ENCODE measurements at regions not wholly inside any gene's neighbourhood (a gene's known extent, or its start where the extent isn't known, plus 50 kb on each side); places are given as distances from the start of the nearest gene placed in this dataset.
"Not testable (repeated sequence)": the region's sequence is repeated elsewhere in the genome, so short reads cannot be mapped to it uniquely, and the experiment has no call there.

- no peak for DNase-seq
Observed at GRCh38 chr17:20916383-20916782, 126.4 kb downstream of the USP22 start.

- DNase-seq: not testable (repeated sequence)
Observed at GRCh38 chr17:20917610-20918306, 125.1 kb downstream of the USP22 start.

DNA sequence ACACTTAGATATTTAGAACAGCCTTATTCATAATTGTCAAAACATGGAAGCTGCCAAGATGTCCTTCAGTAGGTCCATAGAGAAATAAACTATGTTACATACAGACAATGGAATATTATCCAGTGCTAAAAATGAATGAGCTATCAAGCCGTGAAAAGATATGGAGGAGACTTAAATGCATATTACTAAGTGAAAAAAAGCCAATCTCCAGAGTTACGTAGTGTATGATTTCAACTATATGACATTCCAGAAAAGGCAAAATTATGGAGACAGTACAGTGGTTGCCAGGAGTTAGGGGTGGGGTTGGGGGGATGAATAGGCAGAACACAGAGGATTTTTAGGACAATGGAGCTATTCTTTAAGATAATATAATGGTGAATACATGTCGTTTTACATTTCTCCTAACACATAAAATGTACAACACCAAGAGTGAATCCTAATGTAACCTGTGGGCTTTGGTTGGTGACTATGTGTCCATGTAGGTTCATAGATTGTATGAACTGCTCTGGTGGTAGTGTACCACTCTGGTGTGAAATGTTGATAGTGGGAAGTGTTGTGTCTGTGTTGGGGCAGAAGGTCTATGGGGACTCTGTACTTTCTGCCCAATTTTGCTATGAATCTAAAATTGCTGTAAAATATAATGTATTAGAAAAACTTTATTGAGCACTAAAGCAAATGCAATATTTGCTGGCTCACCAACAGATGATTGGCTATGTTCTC, 122.6 kb downstream of the USP22 start:
- DNase-seq: no peak

DNA sequence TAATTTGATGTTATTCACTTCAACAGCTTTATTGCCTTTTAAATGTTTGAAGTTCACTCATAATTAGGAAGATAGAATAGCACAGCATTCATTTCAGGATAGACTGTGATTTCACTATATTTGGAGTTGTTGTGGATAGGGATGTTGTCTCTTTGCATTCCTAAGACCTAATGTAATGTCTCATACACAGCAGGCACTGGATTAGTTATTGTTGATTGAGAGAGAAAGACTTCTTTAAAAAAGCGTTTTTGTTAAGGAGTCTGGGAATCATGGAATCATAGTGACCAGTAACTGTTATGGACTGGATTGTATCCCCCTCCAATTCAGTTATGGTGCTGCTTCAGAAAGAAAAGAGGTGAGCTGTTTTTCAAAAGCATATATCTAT, 122.0 kb downstream of the USP22 start:
- DNase-seq: no peak

- DNase-seq: no peak
Observed at GRCh38 chr17:20922128-20922670, 120.6 kb downstream of the USP22 start.

DNA sequence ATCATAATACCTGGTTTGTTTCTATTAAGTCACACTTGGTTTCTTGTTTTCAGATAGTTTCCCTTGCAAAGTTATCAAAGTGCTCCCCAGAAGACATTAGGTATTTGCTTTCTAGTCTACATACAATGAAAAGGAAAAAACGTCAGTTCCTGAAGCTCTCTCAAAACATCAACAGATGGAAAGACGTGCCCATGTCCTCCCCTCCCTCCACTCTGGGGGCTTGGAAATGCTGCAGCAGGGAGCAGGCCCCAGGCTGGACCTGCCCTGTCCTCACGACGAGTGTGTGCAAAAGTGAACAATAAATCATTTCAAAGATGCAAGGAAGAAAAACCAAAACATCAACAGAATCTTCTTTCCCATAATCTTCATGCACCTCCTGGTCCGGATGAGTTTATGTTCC, 118.5 kb downstream of the USP22 start:
- no peak for DNase-seq

GRCh38 chr17:20925091-20925490, 117.7 kb downstream of the USP22 start:
- DNase-seq: no peak

DNA sequence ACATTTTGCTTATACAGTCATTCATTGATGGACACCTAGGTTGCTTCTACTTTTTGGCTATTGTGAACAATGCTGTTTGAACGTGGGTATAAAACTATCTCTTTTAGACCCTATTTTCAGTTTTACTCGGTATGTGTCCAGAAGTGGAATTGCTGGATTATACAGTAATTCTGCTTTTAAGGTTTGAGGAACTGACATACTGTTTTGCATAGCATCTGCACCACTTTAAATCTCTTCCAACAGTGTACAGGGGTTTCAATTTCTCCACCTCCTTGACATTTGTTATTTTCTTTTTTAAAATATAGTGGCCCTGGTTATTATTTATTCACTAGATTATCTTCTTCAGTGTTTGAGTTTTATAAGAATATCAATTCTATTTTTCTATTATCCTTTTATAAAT, 116.9 kb downstream of the USP22 start:
- DNase-seq: no peak

- no peak for DNase-seq
Observed at GRCh38 chr17:20926532-20926931, 116.3 kb downstream of the USP22 start.

DNA sequence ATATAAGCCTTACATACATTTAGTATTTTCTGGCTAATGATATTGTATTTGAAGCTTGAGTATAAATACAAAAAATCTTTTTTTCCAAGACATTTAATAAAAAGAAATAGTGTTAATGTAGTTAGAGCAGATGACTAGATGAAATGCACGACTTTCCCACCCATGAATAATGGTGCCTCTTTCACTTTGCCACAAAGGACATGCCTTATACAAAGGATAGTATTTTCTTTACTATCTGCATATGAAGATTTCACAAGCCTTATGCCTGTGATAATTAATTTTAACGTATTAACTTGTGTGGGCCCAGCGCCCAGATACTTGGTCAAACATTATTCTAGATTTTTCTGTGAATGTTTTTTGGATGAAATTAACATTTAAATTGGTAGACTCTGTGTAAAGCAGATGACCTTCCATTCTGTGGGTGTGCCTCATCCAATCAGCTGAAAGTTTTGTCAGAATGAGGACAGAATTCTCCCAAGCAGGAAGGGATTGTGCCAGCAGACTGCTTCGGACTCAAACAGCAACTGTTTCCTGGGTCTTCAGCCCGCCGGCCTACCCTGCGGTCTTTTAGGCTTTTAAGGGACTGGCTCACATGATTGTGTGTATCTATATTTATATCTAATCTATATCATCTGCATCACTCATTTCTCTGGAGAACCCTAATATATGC, 115.4 kb downstream of the USP22 start:
- DNase-seq: no peak

DNA sequence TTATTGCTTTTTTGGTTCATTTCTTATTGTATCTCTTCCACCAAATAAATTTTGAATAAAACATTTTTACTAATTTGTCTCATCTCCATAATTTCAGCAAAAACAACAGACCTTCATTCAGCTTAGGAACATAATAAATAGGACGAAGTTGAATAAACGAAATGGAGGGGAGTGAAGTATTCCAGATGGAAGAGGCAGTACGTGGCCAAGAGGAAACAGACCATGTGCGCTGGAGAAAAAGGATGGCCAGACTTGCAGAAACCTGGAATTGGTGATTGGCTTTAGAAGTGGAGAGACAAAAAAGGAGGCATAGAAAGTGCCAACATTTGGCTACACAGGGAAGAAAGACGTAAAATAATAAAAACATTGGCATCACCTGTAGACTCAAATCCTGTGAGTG, 113.5 kb downstream of the USP22 start:
- no peak for DNase-seq

GRCh38 chr17:20930081-20930760, 112.6 kb downstream of the USP22 start:
- no peak for DNase-seq

DNA sequence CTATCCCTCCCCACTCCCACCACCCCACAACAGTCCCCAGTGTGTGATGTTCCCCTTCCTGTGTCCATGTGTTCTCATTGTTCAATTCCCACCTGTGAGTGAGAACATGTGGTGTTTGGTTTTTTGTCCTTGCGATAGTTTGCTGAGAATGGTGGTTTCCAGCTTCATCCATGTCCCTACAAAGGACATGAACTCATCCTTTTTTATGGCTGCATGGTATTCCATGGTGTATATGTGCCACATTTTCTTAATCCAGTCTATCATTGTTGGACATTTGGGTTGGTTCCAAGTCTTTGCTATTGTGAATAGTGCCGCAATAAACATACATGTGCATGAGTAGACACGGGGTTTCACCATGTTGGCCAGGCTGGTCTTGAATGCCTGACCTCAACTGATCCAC, 109.8 kb downstream of the USP22 start:
- DNase-seq: not testable (repeated sequence)

DNA sequence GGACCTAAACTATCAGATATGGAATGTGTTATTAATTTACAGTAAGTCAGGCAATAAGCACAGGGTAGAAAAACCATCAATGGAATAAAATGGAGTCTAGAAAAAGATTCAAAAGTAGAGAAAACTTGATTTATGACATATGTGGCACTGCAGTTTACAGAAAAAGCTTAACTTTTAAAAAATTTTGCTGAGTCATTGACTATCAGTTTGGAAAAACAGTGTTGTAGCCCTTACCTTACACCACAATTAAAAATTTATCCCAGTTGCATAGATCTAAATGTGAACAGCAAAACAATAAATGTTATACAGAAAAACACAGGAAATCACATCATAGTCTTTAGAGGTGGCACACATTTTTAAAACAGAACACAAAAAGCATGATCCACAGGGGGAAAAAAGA, 108.5 kb downstream of the USP22 start:
- no peak for DNase-seq

- DNase-seq: no peak
Observed at GRCh38 chr17:20935740-20936139, 107.1 kb downstream of the USP22 start.

DNA sequence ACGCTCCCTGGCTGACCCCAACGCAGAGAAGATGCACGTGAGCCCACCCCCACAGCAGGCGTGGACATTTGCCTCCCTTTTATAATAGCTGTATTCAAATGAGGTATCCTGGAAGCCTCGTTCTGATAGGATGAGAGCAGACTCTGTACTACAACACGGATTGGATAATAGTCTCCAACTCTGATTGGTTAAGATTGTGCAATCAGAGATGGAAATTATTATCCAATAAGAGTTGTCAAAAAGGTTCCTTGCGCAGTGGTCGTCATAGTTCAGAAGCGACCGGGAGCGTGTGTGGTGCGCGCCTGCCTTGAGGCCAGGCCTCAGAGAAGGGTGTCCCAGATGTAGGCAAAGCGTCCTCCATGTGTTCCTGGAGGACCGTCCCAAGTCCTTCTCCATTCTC, 104.6 kb downstream of the USP22 start:
- DNase-seq: no peak

DNA sequence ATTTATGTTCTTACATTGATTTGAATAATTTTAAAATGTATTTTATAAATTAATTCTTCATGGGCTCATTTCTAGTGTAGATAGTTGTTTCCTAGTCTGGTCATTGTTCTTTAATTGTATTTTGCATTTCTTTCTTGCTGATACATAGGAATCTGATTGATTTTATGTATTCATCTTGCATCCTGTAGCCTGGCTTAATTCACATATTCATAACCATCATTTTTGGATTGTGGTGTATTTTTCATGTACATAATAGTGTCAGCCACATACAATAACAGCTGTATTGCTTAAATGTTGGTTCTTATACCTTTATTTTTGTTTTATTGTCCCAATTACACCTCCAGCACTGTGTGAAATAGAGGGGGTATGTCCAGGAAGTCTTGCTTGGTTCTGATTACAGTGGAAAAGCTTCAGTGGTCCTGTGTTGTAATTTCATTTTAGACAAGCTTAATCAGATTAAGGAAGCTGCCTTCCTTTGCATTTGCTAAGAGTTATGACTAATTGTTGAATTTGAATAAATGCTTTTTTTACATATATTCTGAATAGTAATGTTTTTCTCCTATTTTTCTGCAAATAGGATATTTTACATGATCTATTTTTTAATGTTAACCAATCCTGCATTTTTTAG, 103.7 kb downstream of the USP22 start:
- no peak for DNase-seq

DNA sequence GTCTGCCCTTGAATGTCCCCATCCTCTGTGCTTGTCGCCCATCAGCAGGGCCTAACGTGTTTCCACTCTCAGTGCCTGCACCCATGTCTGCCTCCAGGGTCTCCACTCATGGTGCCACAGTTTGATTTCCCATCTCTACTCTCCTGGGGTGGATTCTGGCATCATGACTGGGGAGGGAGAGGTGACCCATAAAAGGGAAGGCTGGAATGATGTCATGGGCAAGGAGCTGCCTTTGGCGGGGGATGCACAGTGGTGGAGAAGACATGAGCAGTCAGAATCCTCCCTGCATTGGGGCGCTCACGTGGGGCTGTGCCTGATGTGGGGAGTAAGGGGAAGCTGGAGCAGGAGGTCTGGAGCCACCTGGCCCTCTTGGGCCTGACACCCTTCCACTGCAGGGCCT, 100.9 kb downstream of the USP22 start:
- no peak for DNase-seq

DNA sequence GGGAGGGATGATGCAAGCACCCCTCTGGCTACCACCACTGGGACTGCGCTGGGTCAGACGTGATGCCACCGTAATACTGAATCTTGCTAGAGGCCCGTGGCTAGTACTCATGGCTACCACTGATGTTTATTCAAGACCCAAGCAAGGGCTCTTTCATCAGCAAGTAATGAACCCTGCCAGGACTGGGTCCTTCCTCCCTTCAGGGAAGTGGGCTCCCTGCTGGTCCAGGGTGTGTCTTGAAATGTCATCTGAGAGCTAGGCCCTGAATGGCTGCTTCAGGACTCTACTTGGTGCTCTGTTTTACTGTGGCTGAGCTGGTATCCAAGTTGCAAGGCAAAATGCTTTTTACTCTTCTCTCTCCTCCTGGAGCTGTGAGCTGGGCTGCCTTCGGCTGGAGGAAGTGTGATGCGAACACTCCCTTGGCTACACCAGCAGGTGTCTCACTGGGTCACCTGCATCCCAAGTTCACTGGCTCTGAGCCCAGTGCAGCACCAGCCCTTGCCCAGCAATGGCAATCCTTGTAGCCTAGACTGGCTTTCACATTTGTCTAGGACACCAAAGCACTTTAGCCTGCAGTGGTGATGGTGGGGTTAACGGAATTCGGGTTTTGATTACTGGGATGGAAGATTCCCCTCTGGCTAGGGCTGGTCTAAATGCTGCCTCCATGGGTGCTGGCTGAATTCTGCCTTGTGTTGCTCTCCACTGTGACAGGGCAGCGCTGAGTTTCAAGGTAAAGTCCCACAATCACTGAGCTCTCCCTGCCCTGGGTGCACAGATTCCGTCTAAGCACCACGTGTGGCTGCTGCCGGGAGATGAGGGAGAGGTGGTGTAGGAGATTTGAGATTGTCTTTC, 98.6 kb downstream of the USP22 start:
- no peak for DNase-seq

DNA sequence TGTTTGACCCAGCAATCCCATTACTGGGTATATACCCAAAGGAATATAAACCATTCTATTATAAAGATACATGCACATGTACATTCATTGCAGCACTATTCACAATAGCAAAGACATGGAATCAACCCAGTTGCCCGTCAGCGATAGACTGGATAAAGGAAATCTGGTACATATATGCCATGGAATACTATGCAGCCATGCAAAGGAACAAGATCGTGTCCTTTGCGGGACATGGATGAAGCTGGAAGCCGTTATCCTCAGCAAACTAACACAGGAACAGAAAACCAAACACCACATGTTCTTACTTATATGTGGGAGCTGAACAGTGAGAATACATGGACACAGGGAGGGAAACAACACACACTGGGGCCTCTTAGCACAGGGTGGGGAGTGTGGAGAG, 95.1 kb downstream of the USP22 start:
- DNase-seq: not testable (repeated sequence)

- no peak for DNase-seq
Observed at GRCh38 chr17:20948984-20949777, 93.6 kb downstream of the USP22 start.
